ENCODE measurements at regions not wholly inside any gene's neighbourhood (a gene's known extent, or its start where the extent isn't known, plus 50 kb on each side); places are given as distances from the start of the nearest gene placed in this dataset.

DNA sequence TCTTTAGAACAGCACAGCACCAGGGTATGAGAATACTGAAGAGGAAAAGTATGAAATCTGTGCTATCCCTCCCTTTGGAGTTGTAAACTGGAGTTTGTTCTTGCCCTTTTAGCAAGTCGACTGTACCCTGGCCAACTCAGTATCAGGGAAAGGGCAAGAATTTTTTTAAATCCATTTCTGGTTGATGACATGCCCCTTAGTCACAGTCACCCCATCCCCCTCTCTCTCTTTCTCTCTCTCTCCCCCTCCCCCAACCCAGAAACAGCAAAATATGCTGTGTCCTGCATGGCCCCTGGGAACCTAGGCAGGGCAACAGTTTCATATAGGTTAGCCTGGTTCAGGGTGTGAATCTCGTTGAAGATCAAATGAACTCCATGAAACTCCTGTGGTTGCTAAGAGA, 177.7 kb upstream of the ADO start:
- TF ChIP-seq, protein P1, sequence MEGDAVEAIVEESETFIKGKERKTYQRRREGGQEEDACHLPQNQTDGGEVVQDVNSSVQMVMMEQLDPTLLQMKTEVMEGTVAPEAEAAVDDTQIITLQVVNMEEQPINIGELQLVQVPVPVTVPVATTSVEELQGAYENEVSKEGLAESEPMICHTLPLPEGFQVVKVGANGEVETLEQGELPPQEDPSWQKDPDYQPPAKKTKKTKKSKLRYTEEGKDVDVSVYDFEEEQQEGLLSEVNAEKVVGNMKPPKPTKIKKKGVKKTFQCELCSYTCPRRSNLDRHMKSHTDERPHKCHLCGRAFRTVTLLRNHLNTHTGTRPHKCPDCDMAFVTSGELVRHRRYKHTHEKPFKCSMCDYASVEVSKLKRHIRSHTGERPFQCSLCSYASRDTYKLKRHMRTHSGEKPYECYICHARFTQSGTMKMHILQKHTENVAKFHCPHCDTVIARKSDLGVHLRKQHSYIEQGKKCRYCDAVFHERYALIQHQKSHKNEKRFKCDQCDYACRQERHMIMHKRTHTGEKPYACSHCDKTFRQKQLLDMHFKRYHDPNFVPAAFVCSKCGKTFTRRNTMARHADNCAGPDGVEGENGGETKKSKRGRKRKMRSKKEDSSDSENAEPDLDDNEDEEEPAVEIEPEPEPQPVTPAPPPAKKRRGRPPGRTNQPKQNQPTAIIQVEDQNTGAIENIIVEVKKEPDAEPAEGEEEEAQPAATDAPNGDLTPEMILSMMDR (IDR thresholded peaks at IDR 0.05; ENCODE audit: low read length), result no peak
- no peak for TF ChIP-seq EZH2 (IDR thresholded peaks at IDR 0.05; ENCODE audit: borderline replicate concordance, low read length)

Data from OCI-LY1 (cell line).